RWPE2 (cell line): ENCODE measurements at regions not wholly inside any gene's neighbourhood (a gene's known extent, or its start where the extent isn't known, plus 50 kb on each side); places are given as distances from the start of the nearest gene placed in this dataset.
A peak's percentile ranks its signal among the peaks of the same experiment; 100 is the strongest.

Source experiments
- ATAC-seq: fragments of 200-7000 bp; cut with Tn5 transposase; 3 replicates; pipeline ENCODE4 v1.9.1; 2021; ENCODE audit warnings: low read depth
- DNase-seq: peaks from one replicate; pipeline ENCODE4 v3.0.0-alpha.2; 2020; ENCODE audit warnings: low spot score
- H3K27ac ChIP-seq: fragments of 450-650 bp; 2 replicates; pipeline ENCODE4 v1.5.1; 2017; ENCODE audit warnings: mild to moderate bottlenecking; ENCODE audit not compliant: poor library complexity, severe bottlenecking
- H3K27me3 ChIP-seq: fragments of 250-450 bp; sonication (Bioruptor Pico); 2 replicates; pipeline ENCODE4 v1.5.1; 2021; ENCODE audit warnings: mild to moderate bottlenecking, moderate library complexity; ENCODE audit not compliant: insufficient read depth, poor library complexity, severe bottlenecking
- H3K36me3 ChIP-seq: fragments of 250-450 bp; sonication (Bioruptor Pico); 2 replicates; pipeline ENCODE4 v1.5.1; 2020; ENCODE audit warnings: low read depth, mild to moderate bottlenecking, moderate library complexity
- H3K4me1 ChIP-seq: fragments of 250-450 bp; sonication (Bioruptor Pico); 2 replicates; pipeline ENCODE4 v1.5.1; 2021; ENCODE audit warnings: mild to moderate bottlenecking, moderate library complexity; ENCODE audit not compliant: insufficient read depth, poor library complexity, severe bottlenecking
- H3K4me3 ChIP-seq: fragments of 250-450 bp; sonication (Bioruptor Pico); 2 replicates; pipeline ENCODE4 v1.5.1; 2021; ENCODE audit warnings: mild to moderate bottlenecking, moderate library complexity; ENCODE audit not compliant: severe bottlenecking
- H3K9me3 ChIP-seq: fragments of 250-450 bp; sonication (Bioruptor Pico); 2 replicates; pipeline ENCODE4 v1.5.1; 2021; ENCODE audit warnings: mild to moderate bottlenecking, moderate library complexity; ENCODE audit not compliant: severe bottlenecking
- CTCF ChIP-seq: fragments of 450-650 bp; IDR thresholded peaks from one replicate; pipeline ENCODE4 v1.5.1; 2017; ENCODE audit warnings: mild to moderate bottlenecking, moderate library complexity; ENCODE audit not compliant: poor library complexity, severe bottlenecking

GRCh38 chr14:51444353-51445000 lies 204.4 kb downstream of the TMX1 start:
- ATAC-seq (no peak), DNase-seq (no peak)
- Histone ChIP-seq H3K9me3 (no peaks in the 10 kb centered on the region), H3K4me3 (no peak overlapping the region), H3K27ac (peak overlapping the region; percentile 86), H3K4me1 (peaks cover 43% of the 10 kb centered on the region), H3K36me3 (no peaks in the 10 kb centered on the region), H3K27me3 (no peaks in the 10 kb centered on the region)
- TF ChIP-seq CTCF, result no peak

- no peak overlapping the region for H3K4me3 ChIP-seq
- H3K27me3 ChIP-seq, result no peaks in the 10 kb centered on the region
- ATAC-seq, result no peak
- no peak for DNase-seq
- H3K4me1 ChIP-seq, result peaks cover 43% of the 10 kb centered on the region
- no peak for TF ChIP-seq CTCF
- no peaks in the 10 kb centered on the region for H3K9me3 ChIP-seq
- no peak overlapping the region for H3K27ac ChIP-seq
- no peaks in the 10 kb centered on the region for H3K36me3 ChIP-seq
Measured at GRCh38 chr14:51445001-51445390, 204.9 kb downstream of the TMX1 start.

- Histone ChIP-seq H3K27me3 (no peaks in the 10 kb centered on the region), H3K4me3 (no peak overlapping the region), H3K4me1 (peaks cover 37% of the 10 kb centered on the region), H3K36me3 (no peaks in the 10 kb centered on the region), H3K27ac (no peak overlapping the region), H3K9me3 (no peaks in the 10 kb centered on the region)
- no peak for ATAC-seq
- DNase-seq, result no peak
- no peak for TF ChIP-seq CTCF
Measured at GRCh38 chr14:51446771-51447170, 204.9 kb upstream of the FRMD6 start.

GRCh38 chr14:51447411-51447810 lies 204.3 kb upstream of the FRMD6 start:
- DNase-seq, result no peak
- no peak overlapping the region for H3K4me3 ChIP-seq
- TF ChIP-seq CTCF, result no peak
- no peak overlapping the region for H3K27ac ChIP-seq
- ATAC-seq, result no peak
- H3K27me3 ChIP-seq, result no peaks in the 10 kb centered on the region
- peaks cover 31% of the 10 kb centered on the region for H3K4me1 ChIP-seq
- no peaks in the 10 kb centered on the region for H3K9me3 ChIP-seq
- no peaks in the 10 kb centered on the region for H3K36me3 ChIP-seq
